ENCODE measurements at regions not wholly inside any gene's neighbourhood (a gene's known extent, or its start where the extent isn't known, plus 50 kb on each side); places are given as distances from the start of the nearest gene placed in this dataset.

GRCh38 chr6:169893624-169894023 is 142.2 kb downstream of the ERMARD start:
- no peaks in the 10 kb centered on the region for H3K36me3 ChIP-seq (ENCODE audit: control insufficient read depth in 2 of 2, extremely low read depth in 1 of 2, insufficient read depth in 2 of 2, low read length in 2 of 2)
- no peaks in the 10 kb centered on the region for H3K79me2 ChIP-seq (ENCODE audit: control insufficient read depth, insufficient read depth, low read length)
- no peak overlapping the region for H3K9ac ChIP-seq (replicated peaks; ENCODE audit: extremely low read depth, insufficient read depth, low read length)
- H3K27me3 ChIP-seq (ENCODE audit: control insufficient read depth in 2 of 2, insufficient read depth in 2 of 2, low read length in 2 of 2) = peaks cover 0 to 2% of the 10 kb centered on the region in 2 experiments
- FAIRE-seq = no peak
- no peak overlapping the region for H3K4me3 ChIP-seq (replicated peaks in 1 of 3; ENCODE audit: insufficient read depth in 1 of 3, low read depth in 1 of 3, low read length in 3 of 3)
- peaks cover under 1% of the 10 kb centered on the region for H3K4me1 ChIP-seq (ENCODE audit: control insufficient read depth, extremely low read depth, insufficient read depth, low read length)
- no peak overlapping the region for H3K27ac ChIP-seq (ENCODE audit: insufficient read depth, low read depth, low read length)
- dilution Hi-C loops (cut with MboI; ENCODE audit: extremely low pct_ligation_motif_present, low sequenced_read_pairs) = no loop called here
- ChIA-PET POLR2A (no interaction called here), CTCF (interaction anchor here (1.8 kb wide), 1 partner anchor 62 kb away, joined by 4 read pairs; no protein-coding TSS in a partner anchor)
- no peak overlapping the region for H3K4me2 ChIP-seq (ENCODE audit: insufficient read depth, low read length)
- no peaks in the 10 kb centered on the region for H4K20me1 ChIP-seq (replicated peaks; ENCODE audit: control insufficient read depth, extremely low read depth, insufficient read depth, low read length)
- H3K9me3 ChIP-seq (replicated peaks; ENCODE audit: control insufficient read depth, insufficient read depth, low read length) = no peaks in the 10 kb centered on the region
- intact Hi-C loops (cut with micrococcal nuclease) = no loop called here
- H3K9me1 ChIP-seq (replicated peaks; ENCODE audit: control insufficient read depth, extremely low read depth, insufficient read depth, low read length) = no peaks in the 10 kb centered on the region
- BruUV-seq (replicated peaks) = no TSS peak
- TF ChIP-seq EZH2 (IDR thresholded peaks at IDR 0.05; ENCODE audit: borderline replicate concordance, low read depth, low read length, severe bottlenecking) (no peak), CTCF (IDR thresholded peaks at IDR 0.05; ENCODE audit: extremely low read depth in 1 of 2, insufficient read depth in 1 of 2, low read depth in 1 of 2, low read length in 2 of 2) (no peak), JUN (IDR thresholded peaks at IDR 0.05; ENCODE audit: borderline replicate concordance, insufficient read depth, insufficient read length, low read depth) (no peak), POLR2AphosphoS5 (IDR thresholded peaks at IDR 0.05; ENCODE audit: insufficient read depth, low read depth, low read length) (no peak), MYC (IDR thresholded peaks at IDR 0.05; ENCODE audit: low read depth, low read length) (no peak), GATA2 (IDR thresholded peaks at IDR 0.05; ENCODE audit: insufficient read depth, insufficient read length, low read depth, low read length) (no peak), FOS (IDR thresholded peaks at IDR 0.05; ENCODE audit: borderline replicate concordance, insufficient read depth, low read length) (no peak), POLR2A (IDR thresholded peaks at IDR 0.05; ENCODE audit: low read depth, low read length) (no peak), MAX (IDR thresholded peaks at IDR 0.05; ENCODE audit: insufficient read depth, insufficient read length) (no peak)
- DNase-seq (ENCODE audit: low read depth, low spot score) = no peak
- H2AFZ ChIP-seq (ENCODE audit: low read depth, low read length) = no peak overlapping the region
